IPS-18c (cell line): ENCODE measurements at regions not wholly inside any gene's neighbourhood (a gene's known extent, or its start where the extent isn't known, plus 50 kb on each side); places are given as distances from the start of the nearest gene placed in this dataset.

Source experiments
- H3K4me3 ChIP-seq: 2 replicates; pipeline ENCODE4 v1.7.0; 2013; ENCODE audit warnings: low read depth, mild to moderate bottlenecking, low read length, moderate library complexity; ENCODE audit not compliant: insufficient read depth
- H3K9me3 ChIP-seq: one replicate; pipeline ENCODE4 v1.6.1; 2013; ENCODE audit warnings: mild to moderate bottlenecking, low read length, moderate library complexity; ENCODE audit not compliant: control insufficient read depth, insufficient read depth

DNA sequence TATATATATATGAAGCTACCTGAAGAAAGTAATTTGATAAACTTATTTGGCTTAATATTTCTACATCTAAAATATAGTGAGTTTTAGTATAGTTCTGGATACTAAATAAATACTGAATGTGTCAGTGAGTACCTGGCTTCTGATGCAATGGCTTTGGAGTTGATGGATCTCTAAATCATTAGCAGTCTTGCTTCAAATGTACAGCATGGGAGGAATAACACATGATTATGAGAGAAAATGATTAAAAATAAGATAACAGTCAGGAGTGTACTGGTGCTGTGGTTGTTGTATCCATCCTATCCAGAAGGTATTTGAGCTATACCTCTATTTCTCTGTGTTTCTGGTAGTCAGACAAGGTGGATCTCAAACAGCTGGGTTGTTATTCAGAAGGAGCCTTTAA lies 641.3 kb downstream of the TRAM1L1 start:
- Histone ChIP-seq H3K4me3 (no peak overlapping the region), H3K9me3 (no peaks in the 10 kb centered on the region)

DNA sequence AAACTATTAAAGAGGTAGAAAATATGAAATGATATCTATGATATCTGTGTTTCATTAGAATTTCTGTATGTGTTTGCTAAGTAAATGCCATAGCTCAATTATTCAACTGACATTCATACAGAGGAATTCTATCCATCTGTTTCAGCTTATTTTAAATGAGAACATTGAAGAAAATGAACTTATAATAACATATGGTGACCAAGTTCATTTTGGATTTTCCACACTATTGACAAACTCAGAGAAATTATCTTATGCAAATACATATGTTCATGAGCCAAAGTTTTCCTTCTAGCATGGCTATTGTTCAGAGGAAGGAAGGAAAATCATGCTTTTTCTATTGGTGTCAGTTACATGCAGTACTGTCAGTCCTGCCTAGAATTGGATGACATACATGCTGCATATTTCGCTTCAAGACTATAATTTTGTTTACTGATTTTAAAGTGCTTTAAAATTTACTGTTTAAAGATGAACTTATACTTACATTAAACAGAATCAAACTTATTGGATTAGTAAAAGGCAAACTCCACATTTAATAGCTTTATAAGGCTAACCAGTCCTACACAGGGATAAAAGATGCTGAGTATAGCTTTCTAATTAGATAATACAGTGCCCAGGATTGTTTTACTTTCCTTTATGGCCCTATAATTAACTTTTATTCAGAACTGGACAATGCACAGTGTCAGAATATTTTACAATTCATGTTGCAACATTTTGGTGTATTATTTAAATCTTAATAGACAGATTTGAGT lies 646.2 kb downstream of the TRAM1L1 start:
- no peak overlapping the region for H3K4me3 ChIP-seq
- no peaks in the 10 kb centered on the region for H3K9me3 ChIP-seq

DNA sequence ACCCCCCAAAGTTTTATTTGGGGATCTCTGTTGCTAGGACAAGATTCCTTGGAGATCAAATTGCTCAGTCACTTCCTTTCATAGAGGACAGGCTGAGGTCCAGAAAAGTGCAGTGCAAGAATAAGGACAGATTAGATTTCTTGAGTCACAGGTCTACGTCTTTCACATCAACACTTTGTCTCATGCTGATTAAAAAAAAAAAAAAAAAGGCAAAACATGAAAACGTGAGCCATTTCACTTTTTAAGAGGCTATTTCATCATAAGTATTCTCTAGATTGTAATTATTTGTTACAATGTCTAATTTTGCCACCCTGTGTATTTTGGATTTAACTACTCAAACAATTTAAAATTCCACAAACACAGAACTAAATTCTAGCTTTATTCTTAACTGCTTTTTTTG lies 647.0 kb downstream of the TRAM1L1 start:
- Histone ChIP-seq H3K4me3 (no peak overlapping the region), H3K9me3 (no peaks in the 10 kb centered on the region)

DNA sequence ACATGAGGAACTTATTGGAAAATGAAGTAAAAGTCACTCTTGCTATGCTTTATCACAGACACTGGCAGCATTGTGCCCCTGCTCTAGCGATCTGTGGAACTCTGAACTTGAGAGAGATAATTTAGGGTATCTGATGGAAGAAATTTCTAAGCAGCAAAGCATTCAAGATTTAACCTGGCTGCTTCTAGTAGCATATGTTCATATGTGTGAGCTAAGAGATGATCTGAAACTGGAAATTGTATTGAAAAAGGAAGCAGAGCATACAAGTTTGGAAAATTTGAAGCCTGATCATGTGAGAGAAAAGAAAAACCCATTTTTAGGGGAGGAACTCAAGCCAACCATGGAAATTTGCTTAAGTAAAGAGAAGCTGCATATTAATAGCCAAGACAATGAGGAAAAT lies 657.7 kb downstream of the TRAM1L1 start:
- Histone ChIP-seq H3K4me3 (no peak overlapping the region), H3K9me3 (no peaks in the 10 kb centered on the region)

DNA sequence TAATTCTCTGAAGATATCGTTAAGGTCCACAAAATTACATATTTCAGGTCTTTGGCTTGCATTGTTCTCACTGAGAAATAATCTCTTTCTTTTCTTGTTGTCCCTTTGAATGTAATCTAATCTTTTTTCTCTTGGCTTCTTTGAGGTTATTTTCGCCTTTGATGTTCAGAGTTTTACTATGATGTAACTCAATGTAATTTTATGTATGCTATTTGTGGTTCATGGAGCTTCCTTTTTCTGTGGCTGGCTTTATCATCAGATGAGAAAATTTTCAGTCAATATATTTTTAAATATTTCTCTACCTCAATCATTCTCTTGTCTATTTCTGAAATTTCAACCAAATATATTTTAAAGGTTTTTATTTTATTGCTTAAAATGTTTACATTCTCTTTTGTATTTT lies 672.2 kb downstream of the TRAM1L1 start:
- no peak overlapping the region for H3K4me3 ChIP-seq
- H3K9me3 ChIP-seq: no peaks in the 10 kb centered on the region

DNA sequence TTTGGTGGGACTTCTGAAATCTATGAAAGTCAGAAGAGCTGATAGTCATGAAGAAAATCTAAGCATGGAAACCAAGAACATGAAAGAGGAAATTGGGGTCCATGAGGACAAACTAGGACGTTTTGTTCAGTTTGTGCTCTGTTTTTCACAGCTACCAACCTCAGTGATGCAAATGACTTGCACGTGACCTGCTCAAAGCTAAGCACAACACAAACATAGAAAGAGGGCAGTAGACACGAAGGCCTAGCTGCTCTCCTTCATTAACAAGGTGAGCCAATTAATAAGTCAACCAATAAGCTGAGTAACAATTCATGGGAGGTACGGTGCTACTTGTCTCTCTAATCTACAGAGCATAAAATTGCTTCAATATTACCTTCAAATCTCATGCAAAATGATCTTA lies 684.1 kb downstream of the TRAM1L1 start:
- Histone ChIP-seq H3K9me3 (no peaks in the 10 kb centered on the region), H3K4me3 (no peak overlapping the region)

DNA sequence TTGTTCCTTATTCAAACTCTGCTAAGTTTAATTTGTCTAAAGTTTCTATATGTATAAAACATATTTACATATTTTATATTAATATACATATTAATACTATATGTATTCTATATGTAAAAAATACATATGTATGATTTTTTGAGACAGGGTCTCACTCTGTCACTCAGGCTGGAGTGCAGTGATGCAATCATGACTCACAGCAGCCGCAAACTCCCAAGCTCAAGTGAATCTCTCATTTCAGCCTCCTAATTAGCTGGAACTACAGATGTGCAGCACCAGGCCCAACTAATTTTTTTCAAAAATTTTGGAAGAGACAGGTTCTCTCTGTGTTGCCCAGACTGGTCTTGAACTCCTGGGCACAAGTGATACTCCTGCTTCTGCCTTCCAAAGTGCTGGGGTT lies 684.9 kb downstream of the TRAM1L1 start:
- Histone ChIP-seq H3K4me3 (no peak overlapping the region), H3K9me3 (no peaks in the 10 kb centered on the region)

DNA sequence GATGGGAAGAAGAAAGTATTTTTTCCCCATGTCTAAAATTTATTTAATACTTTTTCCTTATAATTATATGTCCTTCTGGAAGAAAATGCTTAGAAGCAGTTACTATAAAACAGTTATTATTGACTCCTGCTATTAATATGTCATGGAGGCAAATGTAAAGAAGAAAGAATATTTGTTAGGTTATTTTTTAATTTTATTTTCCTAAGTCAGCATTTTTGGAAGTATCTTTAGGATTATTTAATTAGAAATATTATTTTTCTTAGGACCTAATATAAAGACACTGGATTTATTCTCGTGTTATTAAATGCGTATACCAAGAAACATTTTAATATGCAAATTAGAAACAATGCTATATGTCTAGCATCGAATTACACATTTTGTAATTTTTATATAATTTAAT lies 687.7 kb downstream of the TRAM1L1 start:
- no peaks in the 10 kb centered on the region for H3K9me3 ChIP-seq
- no peak overlapping the region for H3K4me3 ChIP-seq

DNA sequence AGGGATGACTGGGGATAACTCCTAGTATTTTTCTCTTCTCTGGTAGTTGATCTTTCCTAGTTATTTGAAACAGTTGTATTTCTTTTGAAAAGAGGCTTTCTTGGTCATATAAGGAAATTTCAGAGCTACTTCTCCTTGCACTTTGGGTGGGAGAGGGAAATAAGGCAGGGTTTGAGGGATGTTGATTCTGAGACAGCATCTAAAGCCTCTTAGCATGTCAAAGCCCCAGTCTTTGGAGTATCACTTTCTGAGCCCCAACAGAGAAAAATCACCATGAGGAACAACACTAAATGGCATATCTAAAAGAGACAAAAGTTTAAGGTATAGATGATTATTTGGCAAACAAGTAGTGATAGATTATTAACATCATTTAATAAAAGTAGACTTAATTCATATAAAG lies 688.1 kb downstream of the TRAM1L1 start:
- H3K4me3 ChIP-seq: no peak overlapping the region
- H3K9me3 ChIP-seq: no peaks in the 10 kb centered on the region

DNA sequence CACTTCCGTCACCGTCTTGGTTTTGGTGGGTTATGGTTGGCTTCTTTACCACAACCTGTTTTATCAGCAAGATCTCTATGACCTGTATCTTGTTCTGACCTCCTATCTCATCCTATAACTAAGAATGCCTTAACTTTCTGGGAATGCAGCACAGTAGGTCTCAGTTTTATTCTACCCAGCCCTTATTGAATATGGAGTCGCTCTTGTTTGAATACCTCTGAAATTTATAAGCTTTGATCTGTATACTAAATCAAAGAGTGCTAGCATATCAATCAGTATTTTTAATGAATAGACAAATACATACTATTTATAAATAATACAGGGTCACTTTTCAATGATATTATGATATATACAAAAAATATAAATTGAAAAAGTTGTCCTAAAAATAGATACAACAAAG lies 690.0 kb downstream of the TRAM1L1 start:
- Histone ChIP-seq H3K4me3 (no peak overlapping the region), H3K9me3 (no peaks in the 10 kb centered on the region)

DNA sequence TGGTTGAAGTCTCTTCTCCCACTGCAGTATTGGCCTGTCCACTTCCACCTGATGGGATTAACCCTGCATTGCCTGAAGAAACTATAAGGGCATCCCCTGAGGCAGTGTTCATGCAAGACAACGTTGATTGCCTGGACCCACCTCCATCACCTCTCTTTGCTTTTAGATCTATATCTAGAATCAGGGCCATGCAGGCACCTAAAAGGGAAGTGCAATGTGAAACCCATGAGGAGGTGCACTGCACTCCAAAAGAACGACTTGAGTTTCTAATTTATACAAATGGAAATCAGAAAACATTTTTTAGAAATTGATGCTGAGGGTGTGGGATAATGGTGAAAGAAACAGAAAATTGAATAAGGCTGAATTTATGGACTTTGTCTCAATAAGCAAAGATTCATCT lies 694.4 kb downstream of the TRAM1L1 start:
- H3K4me3 ChIP-seq: no peak overlapping the region
- no peaks in the 10 kb centered on the region for H3K9me3 ChIP-seq

DNA sequence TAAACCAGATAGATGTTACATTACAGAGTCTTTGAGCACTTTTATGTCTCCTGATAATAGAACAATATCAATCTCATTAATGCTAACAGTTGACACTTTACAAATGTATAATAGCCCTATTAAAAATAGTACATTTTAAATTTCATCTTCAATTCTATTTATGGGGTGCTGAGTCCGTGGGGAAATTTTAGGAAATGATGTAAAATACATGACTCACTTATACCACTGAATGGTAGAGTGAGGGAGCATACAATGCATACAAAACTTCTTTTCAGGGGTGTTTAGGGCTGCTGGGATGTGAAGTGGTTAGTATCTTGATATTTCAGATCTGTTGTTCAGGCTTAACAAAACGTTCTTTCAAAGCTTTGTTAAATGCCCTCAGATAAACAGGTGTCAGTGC lies 696.2 kb downstream of the TRAM1L1 start:
- no peak overlapping the region for H3K4me3 ChIP-seq

DNA sequence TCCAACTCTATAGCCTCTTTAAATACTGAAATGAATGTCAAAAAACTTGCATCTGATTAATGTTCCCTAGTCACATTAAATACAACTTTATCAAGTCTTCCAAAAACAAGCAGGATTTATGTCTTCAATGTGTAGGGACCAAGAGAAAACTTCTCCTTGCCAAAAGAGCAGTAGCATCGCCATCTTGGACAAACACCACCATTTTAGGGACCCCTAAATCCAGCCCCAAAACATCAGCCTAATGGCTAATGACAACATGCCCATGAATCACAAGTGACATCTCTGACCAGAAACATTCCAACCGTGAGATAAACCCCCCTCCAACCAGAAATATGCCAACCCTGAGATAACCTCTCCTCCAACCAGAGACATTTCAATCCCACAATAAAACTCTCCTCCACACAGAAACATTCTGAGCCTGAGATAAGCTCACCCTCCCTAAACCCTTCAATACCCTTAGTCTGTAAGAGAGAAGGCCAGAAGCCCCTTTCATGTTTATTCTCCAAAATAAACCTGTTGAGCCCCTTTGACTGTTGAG lies 697.4 kb downstream of the TRAM1L1 start:
- Histone ChIP-seq H3K9me3 (no peaks in the 10 kb centered on the region), H3K4me3 (no peak overlapping the region)

More for the DNA sequence above, 696.2 kb downstream of the TRAM1L1 start:
- H3K9me3 ChIP-seq: no peaks in the 10 kb centered on the region

DNA sequence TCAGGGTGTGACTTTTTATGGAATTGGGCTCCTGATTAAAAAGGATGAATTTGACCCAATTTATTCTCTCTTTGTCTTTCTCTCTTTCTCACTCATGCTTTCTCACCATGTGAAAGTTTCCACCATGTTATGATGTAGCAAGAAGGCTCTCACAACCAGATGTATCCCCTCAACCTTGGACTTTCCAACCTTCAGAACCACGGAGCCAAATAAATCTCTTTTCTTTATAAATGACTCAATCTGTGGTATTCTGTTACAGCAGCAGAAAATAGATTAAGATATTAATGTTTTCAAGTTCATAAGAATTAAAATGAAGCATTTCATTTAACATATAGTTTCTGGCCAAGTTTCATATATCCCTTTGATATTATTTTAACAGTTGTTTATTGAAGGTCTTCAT lies 698.5 kb downstream of the TRAM1L1 start:
- H3K4me3 ChIP-seq: no peak overlapping the region
- no peaks in the 10 kb centered on the region for H3K9me3 ChIP-seq

DNA sequence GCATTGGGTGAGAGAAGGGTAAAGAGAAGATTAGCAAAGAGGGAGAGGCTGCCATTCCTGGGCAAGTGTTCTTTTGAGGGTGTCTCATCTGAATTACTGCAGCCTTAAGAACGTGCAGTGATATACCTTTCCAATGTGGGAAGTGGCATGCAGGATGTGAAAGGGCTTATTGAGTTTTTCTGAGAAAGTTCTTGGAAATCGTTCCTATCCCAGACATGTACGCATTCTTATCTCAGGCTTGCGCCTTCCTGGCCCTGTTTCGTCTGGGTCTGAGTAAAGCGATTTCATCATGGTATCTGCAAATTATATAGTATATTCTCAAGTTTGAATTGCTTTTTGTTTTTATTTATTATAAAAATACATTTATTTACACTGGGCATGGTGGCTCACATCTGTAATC lies 699.8 kb downstream of the TRAM1L1 start:
- Histone ChIP-seq H3K9me3 (no peaks in the 10 kb centered on the region), H3K4me3 (no peak overlapping the region)

DNA sequence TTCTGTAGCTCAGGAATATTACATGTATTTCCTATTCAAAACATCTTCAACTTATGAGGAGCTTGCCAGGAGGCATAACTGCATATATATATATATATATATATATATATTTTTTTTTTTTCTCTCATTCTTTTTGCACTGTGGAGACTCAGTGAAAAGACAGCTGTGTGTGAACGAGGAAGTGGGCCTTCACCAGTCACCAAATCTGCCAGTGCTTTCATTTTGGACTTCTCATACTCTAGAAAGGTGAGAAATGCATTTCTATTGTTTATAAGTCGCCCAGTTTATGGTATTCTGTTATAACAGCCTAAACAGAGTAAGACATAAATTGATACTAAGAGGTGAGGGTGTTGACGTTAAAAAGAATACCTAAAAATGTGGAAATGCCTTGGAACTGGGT lies 710.6 kb downstream of the TRAM1L1 start:
- no peak overlapping the region for H3K4me3 ChIP-seq
- no peaks in the 10 kb centered on the region for H3K9me3 ChIP-seq

DNA sequence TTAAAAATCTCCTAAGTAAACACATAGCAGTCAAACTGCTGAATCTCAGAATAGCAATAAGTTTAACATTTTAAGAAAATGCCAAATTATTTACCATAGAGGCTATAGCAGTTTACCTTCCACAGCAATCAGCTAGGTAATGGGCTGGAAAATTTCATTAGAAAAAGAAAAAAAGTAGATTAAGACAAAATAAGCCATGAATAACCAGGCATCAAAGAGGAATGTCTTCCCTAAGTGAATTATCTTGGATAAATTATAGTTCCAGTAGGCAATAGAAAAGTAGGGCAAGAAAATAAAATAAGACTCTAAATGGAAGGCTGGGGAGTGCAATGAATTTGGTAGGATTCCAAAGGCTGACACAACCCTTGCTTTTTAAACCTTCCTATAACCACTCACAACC lies 722.8 kb downstream of the TRAM1L1 start:
- H3K4me3 ChIP-seq: no peak overlapping the region
- H3K9me3 ChIP-seq: no peaks in the 10 kb centered on the region

DNA sequence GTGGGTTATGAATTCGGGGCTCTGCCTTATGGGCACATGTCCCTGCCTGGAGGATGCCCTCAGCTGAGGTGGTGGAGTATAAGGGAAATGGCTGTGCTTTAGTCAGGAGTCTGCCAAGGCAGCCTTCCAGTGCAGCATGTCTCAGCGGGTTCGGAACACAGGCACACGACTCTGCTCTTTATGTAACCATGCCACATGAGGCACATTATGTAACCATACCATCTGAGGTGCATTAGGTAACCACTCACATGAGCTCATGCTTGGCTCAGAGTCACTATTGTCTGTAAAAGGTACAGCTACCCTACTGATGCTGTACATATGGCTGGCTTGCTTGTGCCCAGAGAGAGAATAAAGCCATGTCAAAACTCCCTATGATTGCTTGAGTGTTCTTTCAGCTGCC lies 723.6 kb downstream of the TRAM1L1 start:
- no peak overlapping the region for H3K4me3 ChIP-seq
- H3K9me3 ChIP-seq: no peaks in the 10 kb centered on the region

DNA sequence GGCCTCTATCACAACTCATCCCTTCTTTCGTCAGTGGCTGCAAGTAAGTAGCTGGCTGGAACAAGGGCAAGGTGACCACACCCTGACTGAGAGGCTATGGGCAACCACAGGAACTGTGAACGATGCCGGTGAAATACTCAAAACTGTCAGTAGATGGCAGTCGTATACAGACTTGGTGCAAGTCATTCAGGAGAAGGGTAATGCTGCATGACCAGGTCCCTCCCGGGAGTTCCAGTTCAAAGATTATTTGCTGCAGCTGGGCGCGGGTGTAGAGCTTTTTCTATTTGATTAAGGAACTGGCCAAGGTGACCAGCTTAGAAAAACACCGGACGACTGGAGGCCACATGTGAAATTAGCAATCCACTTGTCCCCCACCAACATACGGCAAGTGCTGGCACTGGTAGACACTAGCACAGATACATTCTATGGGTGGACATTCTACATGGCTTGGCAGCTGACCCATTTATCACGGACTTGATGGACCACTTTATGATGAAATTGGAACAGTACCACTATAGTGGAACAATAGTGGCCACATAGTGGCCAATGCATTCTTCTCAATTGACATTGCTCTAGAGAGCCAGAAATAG lies 726.6 kb downstream of the TRAM1L1 start:
- H3K9me3 ChIP-seq: no peaks in the 10 kb centered on the region
- H3K4me3 ChIP-seq: no peak overlapping the region
